Activated T-helper 2 cell treated with anti-CD3 and anti-CD28 coated beads, Interferon-gamma antibody, Interleukin-2, Interleukin-4, amounts not matched to agents 10 μg/mL and 5 μg/mL and 100 μg/mL, durations not matched to agents 14 hours and 24 hours and 36 hours (primary cell): ENCODE measurements at regions not wholly inside any gene's neighbourhood (a gene's known extent, or its start where the extent isn't known, plus 50 kb on each side); places are given as distances from the start of the nearest gene placed in this dataset.
"Not testable (repeated sequence)": the region's sequence is repeated elsewhere in the genome, so short reads cannot be mapped to it uniquely, and the experiment has no call there.

ENCODE experiments used
- DNase-seq: peaks from one replicate; pipeline ENCODE4 v3.0.0; 2021; ENCODE audit warnings: low spot score
- H3K27ac Mint-ChIP-seq: one replicate; pipeline ENCODE4 v1.8.0; 2021; ENCODE audit warnings: mixed read lengths
- H3K27me3 Mint-ChIP-seq: one replicate; pipeline ENCODE4 v1.8.0; 2021; ENCODE audit warnings: low read depth, mixed read lengths
- H3K36me3 Mint-ChIP-seq: one replicate; pipeline ENCODE4 v1.8.0; 2021; ENCODE audit warnings: low read depth, mixed read lengths
- H3K4me1 Mint-ChIP-seq: one replicate; pipeline ENCODE4 v1.8.0; 2021; ENCODE audit warnings: low read depth, mixed read lengths
- H3K4me3 Mint-ChIP-seq: one replicate; pipeline ENCODE4 v1.8.0; 2021; ENCODE audit warnings: low read depth, mild to moderate bottlenecking, moderate library complexity, mixed read lengths
- H3K9me3 Mint-ChIP-seq: one replicate; pipeline ENCODE4 v1.8.0; 2021; ENCODE audit warnings: mixed read lengths
- intact Hi-C: fragments of 100-400 bp; cut with micrococcal nuclease; formaldehyde crosslinking; loops from one replicate; pipeline ENCODE4 v1.15.1; 2023

GRCh38 chr1:219560856-219561255, 52.0 kb downstream of the ZC3H11B start:
- Mint-ChIP-seq H3K4me3 (no peak overlapping the region), H3K27ac (no peak overlapping the region), H3K4me1 (no peaks in the 10 kb centered on the region), H3K9me3 (no peaks in the 10 kb centered on the region), H3K27me3 (peaks cover 4% of the 10 kb centered on the region), H3K36me3 (no peaks in the 10 kb centered on the region)
- intact Hi-C loops = no loop called here
- no peak for DNase-seq

GRCh38 chr1:219559899-219560298, 53.0 kb downstream of the ZC3H11B start:
- no peak overlapping the region for H3K27ac Mint-ChIP-seq
- H3K4me1 Mint-ChIP-seq = no peaks in the 10 kb centered on the region
- H3K4me3 Mint-ChIP-seq = no peak overlapping the region
- intact Hi-C loops = no loop called here
- no peaks in the 10 kb centered on the region for H3K9me3 Mint-ChIP-seq
- no peak for DNase-seq
- H3K27me3 Mint-ChIP-seq = no peaks in the 10 kb centered on the region
- no peaks in the 10 kb centered on the region for H3K36me3 Mint-ChIP-seq

GRCh38 chr1:219555806-219556205, 57.1 kb downstream of the ZC3H11B start:
- Mint-ChIP-seq H3K27me3 (peaks cover 4% of the 10 kb centered on the region), H3K4me3 (no peak overlapping the region), H3K9me3 (no peaks in the 10 kb centered on the region), H3K36me3 (no peaks in the 10 kb centered on the region), H3K27ac (no peak overlapping the region), H3K4me1 (no peaks in the 10 kb centered on the region)
- no peak for DNase-seq
- intact Hi-C loops = no loop called here

- Mint-ChIP-seq H3K4me3 (no peak overlapping the region), H3K9me3 (no peaks in the 10 kb centered on the region), H3K36me3 (no peaks in the 10 kb centered on the region), H3K27me3 (peaks cover 4% of the 10 kb centered on the region), H3K27ac (no peak overlapping the region), H3K4me1 (no peaks in the 10 kb centered on the region)
- intact Hi-C loops = no loop called here
- no peak for DNase-seq
Measured at GRCh38 chr1:219555031-219555692, 57.7 kb downstream of the ZC3H11B start.

GRCh38 chr1:219553934-219554502, 58.9 kb downstream of the ZC3H11B start:
- intact Hi-C loops = no loop called here
- Mint-ChIP-seq H3K9me3 (no peaks in the 10 kb centered on the region), H3K27me3 (peaks cover 4% of the 10 kb centered on the region), H3K27ac (no peak overlapping the region), H3K4me1 (no peaks in the 10 kb centered on the region), H3K36me3 (no peaks in the 10 kb centered on the region), H3K4me3 (no peak overlapping the region)
- no peak for DNase-seq

- Mint-ChIP-seq H3K36me3 (no peaks in the 10 kb centered on the region), H3K27ac (no peak overlapping the region), H3K9me3 (no peaks in the 10 kb centered on the region), H3K4me3 (no peak overlapping the region), H3K27me3 (peaks cover 4% of the 10 kb centered on the region), H3K4me1 (no peaks in the 10 kb centered on the region)
- intact Hi-C loops = no loop called here
- DNase-seq = no peak
Measured at GRCh38 chr1:219550201-219550600, 62.7 kb downstream of the ZC3H11B start.

- H3K36me3 Mint-ChIP-seq = no peaks in the 10 kb centered on the region
- no peaks in the 10 kb centered on the region for H3K4me1 Mint-ChIP-seq
Measured at GRCh38 chr1:219549215-219549614, 63.7 kb downstream of the ZC3H11B start.

GRCh38 chr1:219548386-219548785, 64.5 kb downstream of the ZC3H11B start:
- Mint-ChIP-seq H3K4me3 (no peak overlapping the region), H3K36me3 (no peaks in the 10 kb centered on the region), H3K9me3 (no peaks in the 10 kb centered on the region), H3K27ac (no peak overlapping the region), H3K27me3 (peaks cover 4% of the 10 kb centered on the region), H3K4me1 (no peaks in the 10 kb centered on the region)
- intact Hi-C loops = no loop called here
- DNase-seq = no peak

More at GRCh38 chr1:219549215-219549614, 63.7 kb downstream of the ZC3H11B start:
- Mint-ChIP-seq H3K27me3 (peaks cover 4% of the 10 kb centered on the region), H3K27ac (no peak overlapping the region), H3K4me3 (no peak overlapping the region), H3K9me3 (no peaks in the 10 kb centered on the region)
- no peak for DNase-seq
- intact Hi-C loops = no loop called here

- H3K9me3 Mint-ChIP-seq, DNase-seq, H3K27me3 Mint-ChIP-seq, intact Hi-C loops, H3K4me1 Mint-ChIP-seq, H3K36me3 Mint-ChIP-seq, H3K27ac Mint-ChIP-seq, H3K4me3 Mint-ChIP-seq: not testable (repeated sequence)
Measured at GRCh38 chr1:219545756-219546155, 67.1 kb downstream of the ZC3H11B start.

GRCh38 chr1:219544163-219544846, 68.6 kb downstream of the ZC3H11B start:
- H3K9me3 Mint-ChIP-seq = no peaks in the 10 kb centered on the region
- H3K36me3 Mint-ChIP-seq = no peaks in the 10 kb centered on the region
- intact Hi-C loops = loop anchor here (5.0 kb wide), 1 partner anchor 117 kb away; no protein-coding TSS in a partner anchor
- no peak overlapping the region for H3K4me3 Mint-ChIP-seq
- no peaks in the 10 kb centered on the region for H3K27me3 Mint-ChIP-seq
- peaks cover 4% of the 10 kb centered on the region for H3K4me1 Mint-ChIP-seq
- no peak overlapping the region for H3K27ac Mint-ChIP-seq
- no peak for DNase-seq

GRCh38 chr1:219542828-219543518, 69.9 kb downstream of the ZC3H11B start:
- Mint-ChIP-seq H3K9me3 (no peaks in the 10 kb centered on the region), H3K27ac (no peak overlapping the region), H3K27me3 (no peaks in the 10 kb centered on the region), H3K36me3 (no peaks in the 10 kb centered on the region), H3K4me3 (no peak overlapping the region), H3K4me1 (peaks cover 4% of the 10 kb centered on the region)
- intact Hi-C loops = loop anchor here (5.0 kb wide), 1 partner anchor 116 kb away; no protein-coding TSS in a partner anchor
- DNase-seq = no peak

- H3K36me3 Mint-ChIP-seq = no peaks in the 10 kb centered on the region
- H3K27me3 Mint-ChIP-seq = no peaks in the 10 kb centered on the region
- intact Hi-C loops = loop anchor here (5.0 kb wide), 1 partner anchor 115 kb away; no protein-coding TSS in a partner anchor
- no peak for DNase-seq
- no peak overlapping the region for H3K4me3 Mint-ChIP-seq
- no peaks in the 10 kb centered on the region for H3K9me3 Mint-ChIP-seq
- H3K27ac Mint-ChIP-seq = no peak overlapping the region
- H3K4me1 Mint-ChIP-seq = peaks cover 4% of the 10 kb centered on the region
Measured at GRCh38 chr1:219541946-219542345, 71.0 kb downstream of the ZC3H11B start.
